ENCODE measurements at regions not wholly inside any gene's neighbourhood (a gene's known extent, or its start where the extent isn't known, plus 50 kb on each side); places are given as distances from the start of the nearest gene placed in this dataset.
A peak's percentile ranks its signal among the peaks of the same experiment; 100 is the strongest.

- no peak overlapping the region for H2BK12ac ChIP-seq (ENCODE audit: insufficient read length, low read depth, low read length)
- Mint-ChIP-seq H3K36me3 (ENCODE audit: insufficient read depth in 1 of 3, low read depth in 3 of 3) (no peaks in the 10 kb centered on the region), H3K4me1 (peaks cover 71 to 74% of the 10 kb centered on the region in 2 experiments), H3K9me3 (no peaks in the 10 kb centered on the region; a peak in 2 of 5 replicates), H3K27me3 (ENCODE audit: low read depth) (peaks cover 66% of the 10 kb centered on the region), H3K4me3 (peak overlapping the region; percentile 44 to 65), H3K27ac (peak overlapping the region in 2 of 3 experiments; percentile 50 to 81; a peak in 5 of 7 replicates)
- H4K20me1 ChIP-seq (ENCODE audit: control insufficient read depth, insufficient read depth, insufficient read length) = no peaks in the 10 kb centered on the region
- TF ChIP-seq CTCF (conservative IDR thresholded peaks at IDR 0.05) = no peak
- peak; percentile 74 for DNase-seq
- H4K8ac ChIP-seq (replicated peaks; ENCODE audit: insufficient read length, low read depth, low read length) = no peak overlapping the region
- H3K4me2 ChIP-seq (ENCODE audit: insufficient read depth, insufficient read length, low read length) = peak overlapping the region; percentile 68
- no peak overlapping the region for H4K91ac ChIP-seq (ENCODE audit: insufficient read length, low read depth, low read length)
- H2BK5ac ChIP-seq (ENCODE audit: insufficient read length, low read length) = no peak overlapping the region
- no peak overlapping the region for H3K14ac ChIP-seq (ENCODE audit: insufficient read depth, low read length)
- H3K23ac ChIP-seq (ENCODE audit: insufficient read length, low read depth, low read length) = no peak overlapping the region
- no peak overlapping the region for H3K9ac ChIP-seq (ENCODE audit: extremely low read depth, insufficient read length, low read length)
- WGBS (ENCODE audit: extremely low coverage, insufficient read length, low lambda C conversion rate) = no CpG with 5 or more reads among the region's 8 CpGs
- H3K27ac ChIP-seq (ENCODE audit: insufficient read length, low read depth, low read length) = no peak overlapping the region
- no peaks in the 10 kb centered on the region for H3K79me1 ChIP-seq (ENCODE audit: insufficient read depth, low read depth, low read length, poor library complexity, severe bottlenecking)
- H2AK5ac ChIP-seq (ENCODE audit: insufficient read length, low read length) = no peak overlapping the region
- H3K56ac ChIP-seq (ENCODE audit: insufficient read length, low read depth, low read length) = no peak overlapping the region
- no peak overlapping the region for H2BK120ac ChIP-seq (ENCODE audit: low read depth, low read length, poor library complexity, severe bottlenecking)
- H2BK20ac ChIP-seq (ENCODE audit: low read depth, low read length, poor library complexity, severe bottlenecking) = no peak overlapping the region
- H3K4ac ChIP-seq (ENCODE audit: low read depth, low read length) = no peak overlapping the region
- no peak overlapping the region for H3K18ac ChIP-seq (ENCODE audit: insufficient read length, low read depth, low read length)
- peak overlapping the region; percentile 32 for H2AFZ ChIP-seq (ENCODE audit: low read length)
- H4K5ac ChIP-seq (ENCODE audit: insufficient read length, low read depth, low read length) = no peak overlapping the region
- H3T11ph ChIP-seq (ENCODE audit: low read length) = no peak overlapping the region
- H3K23me2 ChIP-seq (ENCODE audit: insufficient read length, low read depth, low read length, poor library complexity, severe bottlenecking) = no peaks in the 10 kb centered on the region
- peaks cover 28% of the 10 kb centered on the region for H3K4me1 ChIP-seq (ENCODE audit: insufficient read depth, low read length)
- H2BK15ac ChIP-seq (ENCODE audit: low read depth, low read length) = no peak overlapping the region
- H3K79me2 ChIP-seq (ENCODE audit: insufficient read depth, low read length) = no peaks in the 10 kb centered on the region; the same call in 1 of the 2 replicates
- H3K27me3 ChIP-seq (ENCODE audit: insufficient read depth, low read length) = peaks cover 5% of the 10 kb centered on the region
- H3K9me3 ChIP-seq (ENCODE audit: control insufficient read depth, low read depth, low read length) = no peaks in the 10 kb centered on the region
Observed at GRCh38 chr15:60118146-60118545, 114.0 kb downstream of the FOXB1 start.

Measured in H9 (cell line).